Right atrium auricular region (tissue), 2 donors: ENCODE measurements at regions not wholly inside any gene's neighbourhood (a gene's known extent, or its start where the extent isn't known, plus 50 kb on each side); places are given as distances from the start of the nearest gene placed in this dataset.
A peak's percentile ranks its signal among the peaks of the same experiment; 100 is the strongest.

Experiments used
- DNase-seq: peaks from one replicate; pipeline ENCODE4 v3.0.0-alpha.2; 2019; ENCODE audit warnings: low spot score
- H3K27ac ChIP-seq, 2 donors: fragments of 200-600 bp; sonication (generic); 1 replicate in 1 of 2; 2 replicates in 1 of 2; pipeline ENCODE4 v1.5.1; 2016 to 2019
- H3K27me3 ChIP-seq, 2 donors: fragments of 200-600 bp; sonication (generic); one replicate each; pipeline versions ENCODE4 v1.5.1 to v1.6.0; 2017 to 2019
- H3K36me3 ChIP-seq: fragments of 200-600 bp; sonication (generic); one replicate; pipeline ENCODE4 v1.5.1; 2016
- H3K4me1 ChIP-seq, 2 donors: fragments of 200-600 bp; sonication (generic); one replicate each; pipeline versions ENCODE4 v1.5.1 to v1.6.0; 2017 to 2019
- H3K4me3 ChIP-seq, 2 donors: fragments of 200-600 bp; sonication (generic); 1 replicate in 1 of 2; 2 replicates in 1 of 2; pipeline ENCODE4 v1.5.1; 2017 to 2019; ENCODE audit warnings: mild to moderate bottlenecking in 1 of 2, moderate library complexity in 1 of 2
- H3K9me3 ChIP-seq, 2 donors: fragments of 200-600 bp; sonication (generic); one replicate each; pipeline ENCODE4 v1.5.1; 2019
- CTCF ChIP-seq, 2 donors: fragments of 200-600 bp; sonication (generic); IDR thresholded peaks; one replicate each; pipeline ENCODE4 v1.5.1; 2019; ENCODE audit warnings: antibody characterized with exemption in 2 of 2

GRCh38 chrX:40168480-40169011, 70.8 kb upstream of the BCOR start:
- TF ChIP-seq CTCF (IDR thresholded peaks at IDR 0.05) = no peak
- H3K4me3 ChIP-seq = no peak overlapping the region
- peaks cover 0 to 3% of the 10 kb centered on the region in 2 donors for H3K27me3 ChIP-seq
- H3K9me3 ChIP-seq = no peaks in the 10 kb centered on the region
- no peak overlapping the region for H3K27ac ChIP-seq
- DNase-seq = no peak
- no peaks in the 10 kb centered on the region for H3K36me3 ChIP-seq
- H3K4me1 ChIP-seq = peaks cover 0 to 54% of the 10 kb centered on the region in 2 donors

- H3K36me3 ChIP-seq = no peaks in the 10 kb centered on the region
- H3K4me1 ChIP-seq = peaks cover 0 to 48% of the 10 kb centered on the region in 2 donors
- no peak overlapping the region for H3K27ac ChIP-seq
- no peak for TF ChIP-seq CTCF (IDR thresholded peaks at IDR 0.05)
- H3K9me3 ChIP-seq = no peaks in the 10 kb centered on the region
- H3K4me3 ChIP-seq = peak overlapping the region; percentile 5 to 45
- DNase-seq = no peak
- H3K27me3 ChIP-seq = peaks cover 0 to 3% of the 10 kb centered on the region in 2 donors
Measured at GRCh38 chrX:40167850-40168479, 70.2 kb upstream of the BCOR start.

GRCh38 chrX:40167233-40167849, 69.6 kb upstream of the BCOR start:
- peaks cover 0 to 3% of the 10 kb centered on the region in 2 donors for H3K27me3 ChIP-seq
- H3K4me3 ChIP-seq = peak overlapping the region; percentile 5 to 45
- TF ChIP-seq CTCF (IDR thresholded peaks at IDR 0.05) = no peak
- peaks cover 0 to 44% of the 10 kb centered on the region in 2 donors for H3K4me1 ChIP-seq
- H3K36me3 ChIP-seq = no peaks in the 10 kb centered on the region
- H3K9me3 ChIP-seq = no peaks in the 10 kb centered on the region
- no peak for DNase-seq
- no peak overlapping the region for H3K27ac ChIP-seq

GRCh38 chrX:40166582-40166981, 68.8 kb upstream of the BCOR start:
- H3K27me3 ChIP-seq = peaks cover 0 to 3% of the 10 kb centered on the region in 2 donors
- peaks cover 0 to 44% of the 10 kb centered on the region in 2 donors for H3K4me1 ChIP-seq
- DNase-seq = no peak
- no peaks in the 10 kb centered on the region for H3K9me3 ChIP-seq
- peak overlapping the region in 1 of 2 donors; percentile 45 for H3K4me3 ChIP-seq
- H3K27ac ChIP-seq = no peak overlapping the region
- H3K36me3 ChIP-seq = no peaks in the 10 kb centered on the region
- no peak for TF ChIP-seq CTCF (IDR thresholded peaks at IDR 0.05)

GRCh38 chrX:40165861-40166260, 68.1 kb upstream of the BCOR start:
- no peaks in the 10 kb centered on the region for H3K9me3 ChIP-seq
- DNase-seq = no peak
- peaks cover 0 to 38% of the 10 kb centered on the region in 2 donors for H3K4me1 ChIP-seq
- H3K27me3 ChIP-seq = peaks cover 0 to 3% of the 10 kb centered on the region in 2 donors
- no peak overlapping the region for H3K4me3 ChIP-seq
- no peak for TF ChIP-seq CTCF (IDR thresholded peaks at IDR 0.05)
- no peaks in the 10 kb centered on the region for H3K36me3 ChIP-seq
- H3K27ac ChIP-seq = no peak overlapping the region
